Duodenal mucosa (tissue), 2 donors: ENCODE measurements at regions not wholly inside any gene's neighbourhood (a gene's known extent, or its start where the extent isn't known, plus 50 kb on each side); places are given as distances from the start of the nearest gene placed in this dataset.

Experiments used
- H3K27ac ChIP-seq: one replicate; pipeline ENCODE4 v1.7.0; 2013; ENCODE audit warnings: low read depth, low read length
- H3K27me3 ChIP-seq, 2 donors: one replicate each; pipeline ENCODE4 v1.7.0; 2013; ENCODE audit warnings: low read length in 2 of 2, control low read depth in 1 of 2; ENCODE audit not compliant: insufficient read depth in 2 of 2, control insufficient read depth in 1 of 2
- H3K36me3 ChIP-seq, 2 donors: one replicate each; pipeline ENCODE4 v1.7.0; 2013; ENCODE audit warnings: low read length in 2 of 2, control low read depth in 1 of 2; ENCODE audit not compliant: insufficient read depth in 2 of 2, control insufficient read depth in 1 of 2
- H3K4me1 ChIP-seq, 2 donors: one replicate each; pipeline ENCODE4 v1.7.0; 2013; ENCODE audit warnings: low read length in 2 of 2, control low read depth in 1 of 2; ENCODE audit not compliant: insufficient read depth in 2 of 2, control insufficient read depth in 1 of 2
- H3K4me3 ChIP-seq, 2 donors: one replicate each; pipeline ENCODE4 v1.7.0; 2013; ENCODE audit warnings: low read length in 2 of 2, low read depth in 1 of 2
- H3K9ac ChIP-seq, 2 donors: one replicate each; pipeline ENCODE4 v1.7.0; 2013; ENCODE audit warnings: low read length in 2 of 2, low read depth in 1 of 2
- H3K9me3 ChIP-seq, 2 donors: one replicate each; pipeline ENCODE4 v1.7.0; 2013; ENCODE audit warnings: low read length in 2 of 2, control low read depth in 1 of 2; ENCODE audit not compliant: control insufficient read depth in 1 of 2

GRCh38 chr18:51891876-51892275, 448.1 kb upstream of the DCC start:
- no peaks in the 10 kb centered on the region for H3K36me3 ChIP-seq
- no peak overlapping the region for H3K9ac ChIP-seq
- no peaks in the 10 kb centered on the region for H3K27me3 ChIP-seq
- no peak overlapping the region for H3K4me3 ChIP-seq
- H3K4me1 ChIP-seq = peaks cover 4 to 13% of the 10 kb centered on the region in 2 donors
- no peaks in the 10 kb centered on the region for H3K9me3 ChIP-seq
- H3K27ac ChIP-seq = no peak overlapping the region

DNA sequence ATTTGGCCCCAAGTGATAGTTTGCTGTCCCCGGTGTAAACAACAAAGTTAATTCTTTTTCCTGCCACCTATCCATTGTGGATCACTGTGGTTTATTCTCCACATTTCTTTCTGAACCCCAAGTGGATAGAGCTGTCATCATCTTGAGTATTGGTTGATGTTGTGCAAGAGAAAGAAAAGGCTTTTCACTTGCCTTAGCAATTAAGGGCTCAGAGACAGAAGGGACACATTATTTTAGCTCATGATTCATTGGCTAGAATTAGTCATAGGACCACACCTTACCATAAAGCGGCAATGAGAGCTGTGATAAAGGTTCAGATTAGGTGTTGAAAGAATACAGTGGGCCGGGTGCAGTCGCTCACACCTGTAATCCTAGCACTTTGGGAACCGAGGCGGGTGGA, 442.1 kb upstream of the DCC start:
- Histone ChIP-seq H3K27me3 (no peaks in the 10 kb centered on the region), H3K27ac (no peak overlapping the region), H3K9ac (no peak overlapping the region), H3K9me3 (no peaks in the 10 kb centered on the region), H3K4me3 (no peak overlapping the region), H3K36me3 (no peaks in the 10 kb centered on the region), H3K4me1 (peaks cover 4 to 6% of the 10 kb centered on the region in 2 donors)

DNA sequence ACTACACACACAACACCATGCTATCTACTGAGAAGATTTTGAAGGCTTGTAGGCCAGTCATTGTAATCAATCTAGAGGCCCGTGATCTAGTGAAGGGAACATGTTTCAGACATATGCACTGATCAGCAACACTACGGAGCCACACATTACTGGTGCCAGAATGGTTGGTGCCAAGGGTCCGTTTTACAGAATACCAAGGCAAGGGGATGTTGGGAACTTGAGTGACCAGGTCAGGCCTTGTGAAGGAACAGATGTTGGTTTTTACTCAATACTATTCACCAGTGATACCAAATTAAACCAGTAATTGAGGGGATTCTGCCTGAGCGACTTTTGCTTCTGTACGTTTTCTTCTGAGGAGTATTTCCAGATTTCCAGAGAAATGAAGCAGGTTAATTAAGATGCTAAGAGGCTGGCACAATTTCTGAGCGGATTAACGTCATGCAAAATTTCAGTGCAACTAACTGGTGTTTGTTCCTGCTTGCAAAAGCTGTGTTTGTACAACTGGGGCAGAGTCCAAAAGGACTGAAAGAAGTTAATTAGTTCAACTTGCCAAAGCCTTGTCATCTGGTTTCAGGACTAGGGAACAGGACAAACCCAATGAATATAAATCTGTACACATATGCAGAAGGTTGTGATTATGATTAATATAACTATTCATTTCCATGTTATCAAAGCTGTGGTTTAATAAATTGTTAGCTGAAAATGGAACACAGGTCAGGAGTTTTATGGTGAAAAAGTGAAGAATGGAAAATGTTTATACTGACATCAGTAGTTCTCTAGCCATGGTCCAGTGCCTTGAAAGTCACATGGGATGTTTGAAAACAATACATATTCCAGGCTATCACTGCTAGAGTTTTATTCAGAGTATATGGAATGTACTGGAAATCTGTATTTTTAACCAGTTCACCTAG, 432.1 kb upstream of the DCC start:
- Histone ChIP-seq H3K9ac (no peak overlapping the region), H3K9me3 (no peaks in the 10 kb centered on the region), H3K4me3 (peak overlapping the region in 1 of 2 donors; percentile 32), H3K4me1 (peaks cover 7 to 24% of the 10 kb centered on the region in 2 donors), H3K36me3 (no peaks in the 10 kb centered on the region), H3K27ac (peak overlapping the region; percentile 30), H3K27me3 (no peaks in the 10 kb centered on the region)

- peak overlapping the region in 1 of 2 donors; percentile 32 for H3K4me3 ChIP-seq
- no peaks in the 10 kb centered on the region for H3K9me3 ChIP-seq
- H3K9ac ChIP-seq = no peak overlapping the region
- peak overlapping the region; percentile 30 for H3K27ac ChIP-seq
- no peaks in the 10 kb centered on the region for H3K36me3 ChIP-seq
- peaks cover 7 to 24% of the 10 kb centered on the region in 2 donors for H3K4me1 ChIP-seq
- no peaks in the 10 kb centered on the region for H3K27me3 ChIP-seq
Observed at GRCh38 chr18:51908598-51908944, 431.4 kb upstream of the DCC start.

- Histone ChIP-seq H3K36me3 (no peaks in the 10 kb centered on the region), H3K9ac (no peak overlapping the region), H3K4me1 (peaks cover 7 to 24% of the 10 kb centered on the region in 2 donors), H3K9me3 (no peaks in the 10 kb centered on the region), H3K4me3 (no peak overlapping the region), H3K27ac (no peak overlapping the region), H3K27me3 (no peaks in the 10 kb centered on the region)
Observed at GRCh38 chr18:51911584-51911983, 428.4 kb upstream of the DCC start.

GRCh38 chr18:51912381-51912780, 427.6 kb upstream of the DCC start:
- Histone ChIP-seq H3K36me3 (no peaks in the 10 kb centered on the region), H3K27ac (no peak overlapping the region), H3K9me3 (no peaks in the 10 kb centered on the region), H3K4me3 (no peak overlapping the region), H3K9ac (no peak overlapping the region), H3K4me1 (peaks cover 7 to 19% of the 10 kb centered on the region in 2 donors), H3K27me3 (no peaks in the 10 kb centered on the region)

- Histone ChIP-seq H3K4me1 (no peaks in the 10 kb centered on the region), H3K9me3 (no peaks in the 10 kb centered on the region), H3K27ac (no peak overlapping the region), H3K9ac (no peak overlapping the region), H3K36me3 (no peaks in the 10 kb centered on the region), H3K27me3 (no peaks in the 10 kb centered on the region), H3K4me3 (no peak overlapping the region)
Observed at GRCh38 chr18:51915176-51915575, 424.8 kb upstream of the DCC start.

DNA sequence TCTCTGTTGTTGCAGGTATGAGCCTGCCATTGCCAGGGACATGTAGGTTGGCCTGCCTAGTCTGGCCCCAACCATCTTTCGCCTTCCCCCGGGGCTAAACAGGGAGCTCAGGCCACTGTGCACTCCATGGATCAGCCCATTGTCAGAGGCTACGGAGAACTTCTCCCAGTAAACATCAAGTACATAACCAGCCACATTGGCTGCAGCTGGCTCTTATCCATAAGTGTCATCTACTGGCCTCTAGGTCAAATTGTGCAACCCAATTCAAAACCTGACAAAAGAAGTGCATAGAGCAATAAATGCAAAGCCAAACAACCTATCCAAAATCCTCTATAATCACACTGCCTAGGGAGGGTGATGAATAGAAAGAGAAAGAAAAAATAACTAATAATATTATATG, 418.1 kb upstream of the DCC start:
- no peaks in the 10 kb centered on the region for H3K27me3 ChIP-seq
- no peak overlapping the region for H3K9ac ChIP-seq
- no peaks in the 10 kb centered on the region for H3K9me3 ChIP-seq
- no peak overlapping the region for H3K27ac ChIP-seq
- no peaks in the 10 kb centered on the region for H3K36me3 ChIP-seq
- no peaks in the 10 kb centered on the region for H3K4me1 ChIP-seq
- H3K4me3 ChIP-seq = no peak overlapping the region

DNA sequence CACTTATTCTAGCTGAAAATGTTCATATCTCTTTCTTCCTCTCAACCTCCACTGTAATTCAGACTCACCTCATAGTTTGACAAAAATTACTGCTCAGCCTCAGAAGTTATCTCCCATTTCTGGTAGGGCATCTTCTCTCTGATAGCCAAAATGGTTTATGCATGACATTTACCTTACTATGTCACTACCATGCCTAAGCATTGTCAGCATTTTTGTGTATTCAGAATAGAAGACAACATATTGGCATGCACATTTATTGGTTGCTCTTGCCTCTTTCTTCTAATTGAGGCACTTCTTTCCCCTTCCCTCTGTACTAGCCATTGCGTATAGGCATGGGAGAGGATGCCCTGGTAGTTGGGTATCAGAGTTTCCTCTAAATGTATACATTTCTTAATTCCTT, 406.1 kb upstream of the DCC start:
- Histone ChIP-seq H3K9me3 (no peaks in the 10 kb centered on the region), H3K27ac (no peak overlapping the region), H3K27me3 (no peaks in the 10 kb centered on the region), H3K4me3 (no peak overlapping the region), H3K9ac (no peak overlapping the region), H3K36me3 (no peaks in the 10 kb centered on the region), H3K4me1 (no peaks in the 10 kb centered on the region)

DNA sequence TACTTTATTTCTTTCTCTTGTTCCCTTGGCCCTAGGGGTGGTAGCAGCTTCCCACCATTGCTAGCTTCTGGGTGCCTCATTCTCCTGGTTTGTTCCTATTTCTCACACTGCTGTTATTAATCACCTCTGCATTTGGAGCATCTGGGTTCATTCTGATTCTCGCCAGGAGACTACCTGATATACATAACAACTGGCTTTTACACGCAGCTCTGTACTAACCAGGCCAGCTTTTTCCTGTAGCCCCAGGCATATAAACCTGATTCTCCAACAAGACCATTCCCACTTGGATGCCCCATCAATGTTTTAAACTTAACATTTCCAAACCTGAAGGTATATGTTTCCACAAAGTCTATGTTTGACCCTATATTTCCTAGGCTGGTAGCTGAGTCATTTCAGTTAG, 403.9 kb upstream of the DCC start:
- Histone ChIP-seq H3K27ac (no peak overlapping the region), H3K9me3 (no peaks in the 10 kb centered on the region), H3K36me3 (no peaks in the 10 kb centered on the region)

More for the DNA sequence above, 403.9 kb upstream of the DCC start:
- H3K9ac ChIP-seq = no peak overlapping the region
- no peaks in the 10 kb centered on the region for H3K27me3 ChIP-seq
- H3K4me1 ChIP-seq = no peaks in the 10 kb centered on the region
- no peak overlapping the region for H3K4me3 ChIP-seq
